ENCODE measurements at regions not wholly inside any gene's neighbourhood (a gene's known extent, or its start where the extent isn't known, plus 50 kb on each side); places are given as distances from the start of the nearest gene placed in this dataset.

GRCh38 chr5:100722657-100723056, 180.4 kb downstream of the ST8SIA4 start:
- no peak for DNase-seq (ENCODE audit: low spot score)
- no peak overlapping the region for H3K9ac ChIP-seq (ENCODE audit: low read depth in 1 of 2, low read length in 2 of 2)
- no peaks in the 10 kb centered on the region for H3K36me3 ChIP-seq (ENCODE audit: control insufficient read depth in 4 of 4, insufficient read depth in 3 of 4, low read depth in 1 of 4, low read length in 3 of 4)
- no peak overlapping the region for H3K27ac ChIP-seq (ENCODE audit: low read depth in 1 of 2, low read length in 2 of 2)
- TF ChIP-seq GABPA (IDR thresholded peaks at IDR 0.05 in 1 of 2, conservative IDR thresholded peaks at IDR 0.05 in 1 of 2) (no peak), MAX (IDR thresholded peaks at IDR 0.05) (no peak), YY1 (IDR thresholded peaks at IDR 0.05) (no peak), CTCF (IDR thresholded peaks at IDR 0.05; ENCODE audit: low read depth, low read length, missing input control) (no peak), HNF4G (IDR thresholded peaks at IDR 0.05) (no peak), NR2F2 (IDR thresholded peaks at IDR 0.05) (no peak), ATF3 (IDR thresholded peaks at IDR 0.05) (no peak), SP1 (IDR thresholded peaks at IDR 0.05) (no peak), HNF4A (conservative IDR thresholded peaks at IDR 0.05) (no peak), REST (IDR thresholded peaks at IDR 0.05) (no peak), RXRA (IDR thresholded peaks at IDR 0.05) (no peak), EGR1 (IDR thresholded peaks at IDR 0.05; ENCODE audit: low read depth in 2 of 2) (no peak), RAD21 (IDR thresholded peaks at IDR 0.05) (no peak)
- H3K9me3 ChIP-seq (ENCODE audit: control insufficient read depth in 4 of 4, low read length in 3 of 4): no peaks in the 10 kb centered on the region
- H3K4me1 ChIP-seq (ENCODE audit: control insufficient read depth in 4 of 4, insufficient read depth in 4 of 4, low read length in 3 of 4): no peaks in the 10 kb centered on the region
- H3K4me3 ChIP-seq (ENCODE audit: low read depth in 1 of 3, low read length in 3 of 3): no peak overlapping the region
- H3K27me3 ChIP-seq (ENCODE audit: control insufficient read depth in 4 of 4, insufficient read depth in 4 of 4, low read length in 3 of 4): peaks cover 0 to 2% (median 0%) of the 10 kb centered on the region in 4 donors

- no peak for TF ChIP-seq EGR1 (IDR thresholded peaks at IDR 0.05; ENCODE audit: low read depth in 2 of 2)
- no peak for TF ChIP-seq NR2F2 (IDR thresholded peaks at IDR 0.05)
- no peak for TF ChIP-seq FOXA1 (IDR thresholded peaks at IDR 0.05)
- TF ChIP-seq HNF4A (conservative IDR thresholded peaks at IDR 0.05): no peak
- no peaks in the 10 kb centered on the region for H3K4me1 ChIP-seq (ENCODE audit: control insufficient read depth in 4 of 4, insufficient read depth in 4 of 4, low read length in 3 of 4)
- H3K9ac ChIP-seq (ENCODE audit: low read depth in 1 of 2, low read length in 2 of 2): no peak overlapping the region
- H3K36me3 ChIP-seq (ENCODE audit: control insufficient read depth in 4 of 4, insufficient read depth in 3 of 4, low read depth in 1 of 4, low read length in 3 of 4): no peaks in the 10 kb centered on the region
- no peak for DNase-seq (ENCODE audit: low spot score)
- H3K4me3 ChIP-seq (ENCODE audit: low read depth in 1 of 3, low read length in 3 of 3): no peak overlapping the region
- H3K27me3 ChIP-seq (ENCODE audit: control insufficient read depth in 4 of 4, insufficient read depth in 4 of 4, low read length in 3 of 4): peaks cover 0 to 2% (median 0%) of the 10 kb centered on the region in 4 donors
- H3K27ac ChIP-seq (ENCODE audit: low read depth in 1 of 2, low read length in 2 of 2): no peak overlapping the region
- no peaks in the 10 kb centered on the region for H3K9me3 ChIP-seq (ENCODE audit: control insufficient read depth in 4 of 4, low read length in 3 of 4)
Observed at GRCh38 chr5:100723229-100723628, 179.9 kb downstream of the ST8SIA4 start.
